IPS-NIHi11 (cell line): ENCODE measurements at regions not wholly inside any gene's neighbourhood (a gene's known extent, or its start where the extent isn't known, plus 50 kb on each side); places are given as distances from the start of the nearest gene placed in this dataset.
A peak's percentile ranks its signal among the peaks of the same experiment; 100 is the strongest.
"Not testable (repeated sequence)": the region's sequence is repeated elsewhere in the genome, so short reads cannot be mapped to it uniquely, and the experiment has no call there.

ENCODE experiments used
- DNase-seq: peaks from one replicate; pipeline ENCODE4 v3.0.0; 2012; ENCODE audit warnings: mixed read lengths, low spot score

DNA sequence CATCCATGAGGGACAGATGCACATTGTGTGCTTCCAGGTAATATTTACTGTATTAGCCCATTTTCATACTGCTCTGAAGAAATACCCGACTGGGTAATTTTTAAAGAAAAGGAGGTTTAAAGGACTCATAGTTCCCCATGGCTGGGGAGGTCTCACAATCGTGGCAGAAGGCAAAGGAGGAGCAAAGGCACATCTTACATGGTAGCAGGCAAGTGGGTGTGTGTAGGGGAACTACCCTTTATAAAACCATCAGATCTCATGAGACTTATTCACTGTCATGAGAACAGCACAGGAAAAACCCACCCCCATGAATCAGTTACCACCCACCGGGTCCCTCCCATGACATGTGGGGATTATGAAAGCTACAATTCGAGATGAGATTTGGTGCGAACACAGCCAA is 148.8 kb upstream of the FBXL17 start:
- DNase-seq: no peak

DNA sequence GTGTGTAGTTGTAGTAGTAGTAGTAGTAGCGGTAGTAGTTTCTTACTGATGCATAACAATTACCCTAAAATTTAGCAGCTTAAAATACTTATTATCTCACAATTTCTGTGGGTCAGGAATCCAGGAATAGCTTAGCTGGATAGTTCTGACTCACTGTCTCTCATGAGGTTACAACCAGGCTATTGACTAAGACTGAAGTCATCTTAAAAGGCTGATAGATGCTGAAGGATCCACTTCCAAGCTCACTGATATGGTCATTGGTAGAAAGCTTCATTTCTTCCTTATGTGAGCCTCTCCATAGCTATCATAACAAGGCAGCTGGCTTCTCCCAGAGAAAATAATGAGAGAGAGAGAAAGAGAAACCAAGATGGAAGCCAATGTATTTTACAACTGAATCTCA is 147.5 kb upstream of the FBXL17 start:
- no peak for DNase-seq

DNA sequence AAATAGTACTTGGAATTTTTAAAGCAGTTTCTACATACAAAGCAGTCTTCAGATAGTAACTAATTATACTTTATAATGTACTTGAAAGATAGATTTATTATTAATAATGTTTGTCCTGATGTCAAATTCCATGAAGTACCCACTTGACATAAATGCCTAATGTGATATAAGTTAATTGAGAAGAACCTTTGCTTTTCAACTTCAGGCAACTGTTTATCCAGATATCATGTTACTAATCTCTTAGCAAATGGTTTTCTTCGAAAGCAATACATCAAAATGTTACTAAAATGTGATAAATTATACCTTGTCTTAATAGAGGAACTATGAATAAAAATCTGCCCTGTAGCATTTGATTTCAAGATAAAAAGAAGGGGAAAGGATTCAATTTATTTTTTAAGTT is 146.8 kb upstream of the FBXL17 start:
- DNase-seq: no peak

DNA sequence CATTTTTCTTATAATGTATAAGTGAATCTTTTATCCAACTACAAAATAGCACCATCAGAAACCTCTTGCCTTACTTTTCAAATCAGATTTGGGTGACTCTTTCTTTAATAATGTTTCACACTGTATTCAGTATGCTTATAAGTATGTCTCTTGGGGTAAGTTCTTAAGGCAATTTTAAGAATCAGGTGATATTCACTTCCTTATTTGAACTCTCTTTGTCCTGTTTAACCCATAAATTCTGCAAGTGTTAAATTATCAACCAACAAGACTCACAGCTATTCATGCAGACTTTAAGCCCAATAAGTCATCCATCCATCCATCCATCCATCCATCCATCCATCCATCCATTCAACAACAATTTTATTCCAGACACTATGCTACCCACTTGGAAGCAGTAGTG is 142.7 kb upstream of the FBXL17 start:
- no peak for DNase-seq

DNA sequence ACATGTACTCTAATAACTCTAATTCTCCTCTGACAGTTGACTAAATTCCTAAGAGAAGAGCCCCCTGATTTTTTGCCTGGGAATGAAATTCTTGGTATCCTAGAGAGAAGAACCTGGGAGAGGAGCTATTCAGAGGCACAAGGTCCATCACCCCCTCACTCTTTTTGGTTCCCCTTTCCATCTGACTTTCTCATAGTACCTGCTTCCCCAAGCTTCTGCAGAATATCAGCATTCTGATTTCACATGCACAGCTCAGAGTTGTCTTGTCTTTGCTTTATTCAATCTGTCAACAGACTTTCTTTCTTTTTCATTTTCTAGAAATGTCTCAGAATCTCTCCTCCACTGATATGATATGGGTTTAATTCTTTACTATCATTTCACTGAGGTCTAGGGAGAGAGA is 141.5 kb upstream of the FBXL17 start:
- DNase-seq: no peak

DNA sequence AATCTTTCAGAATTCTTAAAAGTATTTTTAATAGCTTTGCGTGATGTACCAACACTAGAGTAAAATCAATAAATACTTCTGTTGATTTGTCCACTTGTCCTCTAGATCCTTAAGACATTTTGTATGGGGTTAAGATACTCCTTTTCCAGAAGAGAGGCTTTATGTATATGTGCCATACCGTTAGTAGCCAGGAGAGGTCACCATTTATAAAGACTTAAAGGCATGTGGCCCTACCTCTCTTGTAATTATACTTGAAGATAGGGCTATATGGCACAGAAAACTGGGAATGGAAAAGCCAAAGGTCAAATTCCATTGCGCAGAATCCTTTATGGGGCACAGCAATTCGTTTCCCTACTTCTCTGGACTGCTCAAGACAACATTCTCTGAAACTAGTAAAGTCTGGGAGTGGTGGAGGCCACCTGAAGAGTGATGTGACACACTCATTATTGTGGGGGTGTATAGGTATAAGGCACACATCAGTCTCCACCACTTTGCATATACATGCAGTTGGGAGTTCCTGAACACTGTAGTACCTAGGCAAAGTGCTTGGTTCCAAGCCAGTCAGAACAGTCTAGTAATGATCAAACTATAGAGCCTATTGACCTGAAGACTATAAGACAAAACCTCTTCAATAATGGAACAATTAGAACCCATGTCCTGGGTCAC is 140.1 kb upstream of the FBXL17 start:
- peak; percentile 62 for DNase-seq

DNA sequence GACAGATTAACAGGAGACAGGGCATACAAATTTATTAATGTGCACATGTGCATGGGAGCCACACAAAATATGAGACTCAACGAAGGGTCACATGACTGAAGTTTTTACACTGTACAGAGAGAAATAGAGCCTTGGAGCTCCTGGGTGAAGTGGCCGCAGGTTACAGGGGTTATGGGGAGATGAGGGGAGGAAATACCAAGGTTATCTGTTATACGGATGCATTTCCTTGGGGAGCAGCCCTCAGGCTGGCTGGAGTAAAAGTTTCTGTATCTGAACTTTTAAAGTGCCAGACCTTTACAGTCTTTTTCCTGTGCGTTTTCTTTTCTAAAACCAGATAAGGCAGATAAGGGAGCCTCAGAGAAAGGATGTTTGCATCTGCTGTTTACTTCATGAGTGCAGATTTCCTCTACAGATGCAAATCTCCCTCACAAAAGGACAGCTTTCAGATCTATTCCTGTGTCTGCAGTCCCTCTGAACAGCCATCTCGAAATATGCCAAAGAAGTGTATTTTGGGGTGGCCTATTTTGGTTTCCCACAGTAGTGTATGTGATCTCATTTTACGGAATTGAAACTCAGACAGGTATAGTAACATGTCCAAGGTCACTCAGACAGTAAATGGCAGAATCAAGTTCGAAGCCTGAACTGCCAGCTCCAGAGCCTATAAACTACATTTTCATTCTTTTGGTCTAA is 139.3 kb upstream of the FBXL17 start:
- no peak for DNase-seq

DNA sequence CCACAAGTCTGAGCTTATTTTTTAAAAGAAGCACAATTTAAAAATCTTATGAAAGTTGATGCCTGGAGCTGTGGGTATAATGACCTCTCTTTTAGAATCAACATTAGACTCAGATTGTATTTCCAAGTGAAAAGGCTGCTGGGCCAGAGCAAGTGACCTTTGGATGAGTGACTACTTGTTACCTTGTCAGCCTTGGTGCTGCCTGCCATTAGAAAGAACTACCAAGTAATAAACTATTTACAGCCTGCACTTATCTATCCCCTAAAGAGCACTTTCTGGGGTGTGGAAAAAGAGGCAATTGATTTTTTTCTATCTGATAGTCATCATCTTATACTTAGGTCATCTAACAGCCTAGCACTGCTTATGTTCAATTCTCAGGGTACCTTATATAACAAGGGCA is 134.9 kb upstream of the FBXL17 start:
- DNase-seq: no peak

DNA sequence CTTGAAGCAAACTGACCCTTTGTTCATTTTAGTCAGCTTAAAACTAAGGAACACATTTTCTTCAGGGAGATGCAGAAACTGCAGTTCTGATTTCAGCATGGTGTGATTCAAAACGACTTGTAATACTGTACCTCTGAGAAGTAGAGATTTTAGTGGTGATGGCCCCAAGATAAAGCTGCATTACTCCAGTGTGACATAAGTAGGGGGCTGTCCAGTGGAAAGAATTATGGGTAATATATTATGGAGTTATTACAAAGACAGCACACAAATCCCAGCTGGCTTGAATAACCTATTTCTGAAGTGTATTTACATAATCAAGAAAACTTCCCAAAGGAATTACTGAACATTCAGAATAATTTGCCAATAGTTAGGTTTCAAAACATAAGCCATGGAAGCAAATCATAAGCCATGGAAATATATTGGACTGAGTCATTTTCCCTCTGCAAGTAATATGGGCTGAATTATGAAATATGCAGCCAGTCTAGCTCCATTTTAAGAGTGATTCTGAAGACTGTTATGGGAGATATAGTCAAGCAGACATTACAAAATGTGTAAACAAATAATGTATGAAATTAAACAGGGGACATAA is 133.7 kb upstream of the FBXL17 start:
- no peak for DNase-seq

DNA sequence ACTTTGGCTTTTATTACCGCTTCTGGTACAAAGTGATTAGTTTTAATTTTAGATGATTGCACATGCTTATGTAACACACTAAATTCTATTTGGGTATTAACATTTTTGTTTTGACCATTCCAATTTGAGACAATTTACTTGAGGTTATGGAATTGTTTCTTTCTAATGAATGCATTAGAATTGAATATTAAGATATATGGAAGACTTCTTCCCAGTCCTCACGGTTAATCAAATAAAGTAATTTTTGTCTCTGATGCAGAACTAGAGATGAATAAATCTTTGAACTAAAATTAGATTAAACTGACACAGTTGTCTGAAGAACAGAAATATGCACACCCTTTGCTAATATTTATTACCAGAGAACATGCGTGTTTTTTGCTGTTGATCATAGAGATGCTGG is 127.1 kb upstream of the FBXL17 start:
- no peak for DNase-seq

DNA sequence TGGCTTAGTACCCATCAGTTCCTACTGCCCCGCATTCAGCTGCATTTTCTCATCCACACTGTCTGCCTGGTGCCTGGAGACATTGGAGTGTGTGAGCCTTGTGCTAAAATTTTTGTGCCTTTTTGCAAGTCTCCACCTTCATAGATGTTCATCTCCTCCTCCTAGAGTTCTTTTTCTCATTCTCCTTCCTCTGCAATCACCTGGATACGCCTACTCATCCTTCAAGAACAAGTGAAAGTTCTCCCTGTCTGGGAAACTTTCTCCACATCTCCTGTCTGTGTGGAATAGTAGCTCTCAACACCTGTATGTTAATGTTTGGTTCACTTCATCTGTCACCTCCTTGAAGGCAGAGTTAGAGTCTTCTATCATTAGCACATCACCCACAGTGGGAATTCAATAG is 125.7 kb upstream of the FBXL17 start:
- DNase-seq: no peak

DNA sequence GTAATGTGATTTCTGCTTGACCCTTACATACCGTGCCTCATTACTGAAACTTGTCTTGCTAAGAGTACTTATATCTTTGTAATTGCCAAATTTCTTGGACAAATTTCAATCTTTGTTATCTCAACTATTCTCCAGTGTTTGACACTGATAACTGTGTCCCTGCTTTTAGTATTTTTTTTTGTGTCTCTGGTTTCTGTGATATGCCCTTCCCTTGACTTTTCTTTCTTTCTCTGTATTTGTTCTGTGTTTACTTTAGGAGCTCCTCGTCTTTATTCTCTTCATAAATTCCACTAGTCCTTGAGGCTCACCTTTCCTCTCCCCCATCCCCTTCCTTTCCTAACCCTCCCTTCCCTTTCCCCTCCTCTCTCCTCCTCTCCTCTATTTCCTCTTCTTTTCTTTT is 123.7 kb upstream of the FBXL17 start:
- DNase-seq: no peak

DNA sequence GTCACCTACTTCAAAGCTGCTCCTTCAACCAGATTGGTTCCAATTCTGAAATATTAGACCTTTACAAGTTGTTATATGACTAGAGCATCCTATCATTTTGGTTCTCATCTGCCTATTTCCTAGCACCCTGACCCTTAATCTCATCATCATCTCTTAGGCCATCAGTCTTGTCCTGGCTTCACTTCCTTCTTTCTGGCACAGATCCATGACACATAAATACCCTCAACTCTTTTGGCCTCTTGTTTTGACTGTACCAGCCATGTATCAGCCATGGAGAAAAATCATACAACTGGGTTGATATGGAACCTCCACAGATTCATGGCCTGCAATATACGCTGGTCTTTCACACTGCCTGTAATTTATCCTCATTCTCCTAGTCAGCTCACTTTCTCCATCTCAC is 123.1 kb upstream of the FBXL17 start:
- no peak for DNase-seq

DNA sequence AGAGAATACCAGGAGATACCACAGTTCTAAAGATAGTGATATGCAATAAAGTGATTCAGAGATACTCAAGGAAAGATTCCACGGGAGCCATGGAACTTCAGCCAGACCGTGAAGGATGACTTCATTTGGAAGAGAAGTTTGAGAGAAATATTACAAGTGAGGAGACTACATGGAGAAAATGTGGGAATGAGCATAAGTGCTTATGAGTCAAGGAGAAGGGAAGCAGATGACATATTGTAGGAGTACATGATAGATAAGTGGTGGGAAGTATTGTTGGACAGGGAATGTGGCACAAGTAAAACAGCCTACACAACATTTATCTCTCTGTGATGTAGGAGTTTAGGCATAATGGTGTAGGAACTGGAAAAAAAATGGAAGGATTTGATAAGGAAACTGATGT is 122.1 kb upstream of the FBXL17 start:
- DNase-seq: no peak

DNA sequence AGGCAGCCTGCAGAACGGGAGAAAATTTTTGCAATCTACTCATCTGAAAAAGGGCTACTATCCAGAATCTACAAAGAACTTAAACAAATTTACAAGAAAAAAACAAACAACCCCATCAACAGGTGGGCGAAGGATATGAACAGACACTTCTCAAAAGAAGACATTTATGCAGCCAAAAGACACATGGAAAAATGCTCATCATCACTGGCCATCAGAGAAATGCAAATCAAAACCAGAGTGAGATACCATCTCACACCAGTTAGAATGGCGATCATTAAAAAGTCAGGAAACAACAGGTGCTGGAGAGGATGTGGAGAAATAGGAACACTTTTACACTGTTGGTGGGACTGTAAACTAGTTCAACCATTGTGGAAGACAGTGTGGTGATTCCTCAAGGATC is 113.7 kb upstream of the FBXL17 start:
- DNase-seq: not testable (repeated sequence)

DNA sequence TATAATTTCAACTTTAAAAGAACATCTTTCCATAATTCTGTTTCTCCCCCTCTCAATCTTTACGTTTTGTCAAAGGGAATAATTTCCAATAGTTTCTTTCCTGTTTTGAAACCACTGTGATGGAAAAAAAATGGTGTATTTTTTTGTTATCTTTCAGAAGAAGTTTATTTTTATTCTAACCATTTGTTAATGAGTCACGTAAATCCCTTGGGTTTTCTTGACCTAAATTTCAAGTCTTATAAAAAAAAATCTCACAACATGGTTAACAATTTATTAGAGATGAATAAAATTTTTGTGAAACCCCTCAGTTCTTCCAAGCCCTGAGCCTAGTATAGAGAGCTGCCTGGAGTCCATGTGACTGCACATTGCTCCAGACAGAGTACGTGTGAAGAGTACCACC is 106.1 kb upstream of the FBXL17 start:
- no peak for DNase-seq

DNA sequence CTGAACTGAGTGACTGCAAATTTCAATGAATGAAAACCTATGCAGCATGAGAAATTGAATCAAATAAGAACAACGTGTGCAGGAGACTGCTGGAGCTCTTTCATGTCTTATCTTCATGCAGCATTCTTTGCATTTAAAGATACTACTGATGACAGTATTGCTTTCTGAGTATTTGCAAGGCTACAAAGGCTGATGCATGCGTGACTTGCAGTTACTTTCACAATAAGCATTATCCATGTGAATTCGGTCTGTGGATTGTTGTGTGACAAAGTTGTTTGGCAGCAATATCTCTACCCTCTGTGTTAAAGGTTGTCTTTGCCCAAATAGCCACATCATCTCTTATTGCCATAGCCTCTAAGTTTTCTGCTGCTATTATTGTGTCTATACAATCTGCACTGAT is 102.1 kb upstream of the FBXL17 start:
- no peak for DNase-seq

DNA sequence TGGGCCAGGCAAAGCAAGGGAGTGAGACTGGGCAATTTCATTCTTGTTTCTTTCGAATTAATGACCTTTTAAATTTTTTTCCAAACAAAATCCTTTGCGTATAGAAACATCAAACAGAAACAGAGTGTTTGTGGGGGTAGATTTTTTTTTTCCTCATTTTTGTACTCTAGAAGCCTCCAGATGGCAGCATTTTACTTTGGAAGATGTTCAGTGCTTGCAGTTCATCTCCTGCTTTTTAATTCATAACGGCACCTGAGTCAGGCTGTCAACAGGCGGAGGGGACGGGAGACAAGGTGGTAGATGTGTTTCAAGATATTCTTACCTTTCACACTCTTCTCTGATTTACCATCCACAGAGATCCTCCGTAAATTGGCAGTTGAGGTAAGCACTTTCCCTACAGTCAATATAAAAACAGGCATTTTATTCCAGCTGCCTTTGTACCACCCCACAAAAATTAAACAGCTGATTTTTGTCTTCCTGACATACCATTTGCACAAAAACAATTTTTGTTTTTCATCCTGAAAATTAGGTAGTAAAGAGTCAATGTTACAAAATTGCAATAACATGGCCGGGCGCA is 99.5 kb upstream of the FBXL17 start:
- peak; percentile 26 for DNase-seq

DNA sequence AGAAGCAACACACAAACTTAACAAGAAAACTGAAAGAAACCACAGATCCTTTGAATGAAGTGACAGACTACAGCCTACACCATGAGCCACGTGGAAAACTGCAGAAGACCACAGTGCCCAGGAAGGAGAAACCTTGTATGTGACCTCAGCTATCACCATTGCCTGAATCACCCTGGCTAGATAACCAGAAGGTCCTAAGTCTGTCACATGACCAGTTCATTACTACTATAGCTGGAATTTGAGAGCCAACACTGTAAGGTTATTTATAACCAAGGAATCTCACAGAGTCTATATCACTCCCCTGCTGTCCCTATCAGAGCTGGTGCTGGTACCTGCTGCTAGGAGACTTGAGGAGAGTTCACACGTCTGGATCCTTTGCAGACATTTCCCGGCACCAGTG is 90.3 kb upstream of the FBXL17 start:
- DNase-seq: no peak

DNA sequence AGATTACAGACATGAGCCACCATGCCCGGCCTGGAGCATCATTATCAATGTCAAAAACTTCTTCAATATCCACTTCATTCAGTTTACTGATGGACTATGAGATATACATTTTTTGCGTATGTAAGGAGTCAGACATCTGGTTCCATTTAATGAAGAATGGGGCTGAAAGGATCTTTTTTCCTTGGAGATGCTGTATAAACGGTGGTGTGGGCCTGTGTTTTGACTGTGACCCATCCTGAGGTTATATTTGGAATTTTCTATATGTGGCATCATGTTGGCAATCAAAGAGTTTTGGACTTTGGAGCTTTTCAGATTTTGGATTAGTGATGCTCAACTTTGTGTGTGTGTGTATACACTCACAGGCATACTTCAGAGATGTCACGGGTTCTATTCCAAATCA is 85.7 kb upstream of the FBXL17 start:
- no peak for DNase-seq

DNA sequence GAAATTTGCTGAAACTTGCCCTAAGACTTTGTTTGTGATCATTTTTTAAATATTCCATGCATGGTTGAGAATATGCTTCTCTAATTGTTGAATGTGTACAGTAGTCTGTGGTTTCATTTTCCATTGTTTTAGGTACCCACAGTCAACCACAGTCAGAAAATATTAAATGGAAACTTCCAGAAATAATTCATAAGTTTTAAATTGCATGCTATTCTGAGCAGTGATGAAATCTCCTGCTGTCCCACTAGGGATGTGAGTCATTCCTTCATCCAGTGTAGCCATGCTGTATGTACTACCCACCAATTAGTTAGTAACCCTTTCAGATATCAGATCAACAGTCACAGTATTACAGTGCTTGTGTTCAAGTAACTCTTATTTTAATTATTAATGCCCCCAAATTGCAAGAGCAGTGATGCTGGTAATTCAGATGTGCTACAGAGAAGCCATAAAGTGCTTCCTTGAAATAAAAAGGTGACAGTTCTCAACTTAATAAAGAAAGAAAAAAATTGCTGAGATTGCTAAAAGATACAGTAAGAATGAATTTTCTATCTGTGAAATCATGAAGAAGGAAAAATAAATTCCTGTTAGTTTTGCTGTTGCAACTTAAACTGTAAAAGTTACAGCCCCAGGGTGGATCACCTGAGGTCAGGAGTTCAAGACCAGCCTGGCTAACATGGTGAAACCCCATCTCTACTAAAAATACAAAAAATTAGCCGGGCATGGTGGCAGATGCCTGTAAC is 79.9 kb upstream of the FBXL17 start:
- no peak for DNase-seq

DNA sequence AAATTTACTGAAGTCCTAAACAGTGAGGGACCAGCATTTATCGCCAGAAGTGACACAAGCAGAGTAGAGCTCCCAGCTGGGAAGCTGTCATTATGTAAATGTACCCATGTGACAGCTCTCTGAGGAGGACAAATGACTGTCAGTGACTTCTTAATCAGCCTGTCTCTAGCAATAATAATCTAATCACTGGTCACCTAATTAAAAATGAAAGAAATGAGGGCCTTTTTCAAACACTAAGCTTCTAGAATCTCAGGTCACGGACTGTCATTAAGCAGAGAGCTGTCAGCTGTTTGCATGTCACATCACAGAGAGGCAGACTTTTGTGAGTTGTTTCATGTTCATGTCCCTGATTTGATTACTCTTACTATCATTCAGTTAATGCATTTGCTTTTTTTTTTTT is 77.9 kb upstream of the FBXL17 start:
- DNase-seq: no peak

DNA sequence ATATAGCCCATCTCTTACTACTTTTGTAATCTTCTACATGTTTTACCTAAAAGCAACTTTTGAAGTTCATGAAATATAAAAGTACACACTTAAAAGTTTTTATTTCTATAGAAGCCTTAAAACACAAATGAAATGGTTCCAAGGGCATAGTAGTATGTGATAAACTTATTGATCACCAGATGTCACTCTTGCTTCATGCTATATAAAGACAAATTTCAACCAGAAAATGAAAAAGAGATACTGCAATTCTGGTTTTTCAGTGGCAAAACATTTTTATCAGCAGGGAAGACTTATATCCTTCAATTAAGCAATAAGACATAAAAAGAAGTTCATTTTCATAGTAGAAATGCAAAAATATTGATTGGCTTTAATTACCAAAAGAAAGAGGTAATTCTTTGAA is 69.4 kb upstream of the FBXL17 start:
- DNase-seq: no peak
